PC-3 (cell line): ENCODE measurements at regions not wholly inside any gene's neighbourhood (a gene's known extent, or its start where the extent isn't known, plus 50 kb on each side); places are given as distances from the start of the nearest gene placed in this dataset.

Experiments used
- CTCF ChIP-seq: fragments of 300-600 bp; sonication (generic); conservative IDR thresholded peaks from 2 replicates; pipeline ENCODE4 v1.5.1; 2017; ENCODE audit warnings: antibody characterized with exemption, low read depth, mild to moderate bottlenecking, low read length
- EZH2 ChIP-seq: fragments of 300-600 bp; sonication (generic); IDR thresholded peaks from one replicate; pipeline ENCODE4 v1.6.1; 2017; ENCODE audit warnings: antibody characterized with exemption, mild to moderate bottlenecking, low read length; ENCODE audit not compliant: unreplicated experiment

- TF ChIP-seq CTCF = no peak
- no peak for TF ChIP-seq EZH2
These were observed 180.5 kb upstream of the PTER start for GRCh38 chr10:16256336-16256735.
